ENCODE measurements at regions not wholly inside any gene's neighbourhood (a gene's known extent, or its start where the extent isn't known, plus 50 kb on each side); places are given as distances from the start of the nearest gene placed in this dataset.

GRCh38 chr12:62032870-62033269 is 227.3 kb upstream of the USP15 start:
- Histone ChIP-seq H3K9me1 (ENCODE audit: control insufficient read depth, insufficient read depth, low read length) (no peaks in the 10 kb centered on the region), H3K9me3 (replicated peaks; ENCODE audit: control insufficient read depth, insufficient read depth, low read depth, low read length) (no peaks in the 10 kb centered on the region), H3K79me2 (ENCODE audit: control insufficient read depth, insufficient read depth, low read length) (no peaks in the 10 kb centered on the region), H3K4me2 (ENCODE audit: insufficient read depth, low read length) (no peak overlapping the region), H2AFZ (ENCODE audit: low read depth, low read length) (no peak overlapping the region), H3K4me3 (no peak overlapping the region), H3K4me1 (replicated peaks in 1 of 2; ENCODE audit: control insufficient read depth in 2 of 2, insufficient read depth in 2 of 2, low read length in 2 of 2) (no peaks in the 10 kb centered on the region; a peak in 1 of 5 replicates), H3K36me3 (ENCODE audit: control insufficient read depth, insufficient read depth, low read length) (no peaks in the 10 kb centered on the region), H3K27ac (ENCODE audit: extremely low read depth, low read depth, low read length) (no peak overlapping the region), H3K9ac (ENCODE audit: insufficient read depth in 1 of 2, low read depth in 2 of 2, low read length in 2 of 2) (no peak overlapping the region), H3K27me3 (ENCODE audit: control insufficient read depth in 2 of 2, insufficient read depth in 2 of 2, low read length in 2 of 2) (no peaks in the 10 kb centered on the region), H4K20me1 (replicated peaks; ENCODE audit: control insufficient read depth, insufficient read depth, low read length) (no peaks in the 10 kb centered on the region; the same call in 1 of the 2 replicates)
- intact Hi-C loops (cut with micrococcal nuclease): no loop called here
- ATAC-seq (no peak), DNase-seq (ENCODE audit: extremely low read depth in 1 of 4, low spot score in 3 of 4) (no peak), FAIRE-seq (no peak)
- no peak for TF ChIP-seq SFPQ (IDR thresholded peaks at IDR 0.05; ENCODE audit: low read depth, low read length)
- TF ChIP-seq STAT6 (CRISPR knock-in tag; IDR thresholded peaks at IDR 0.05): no peak
- no peak for TF ChIP-seq CC2D1A (IDR thresholded peaks at IDR 0.05)
- no peak for TF ChIP-seq ZNF507 (tag; conservative IDR thresholded peaks at IDR 0.05)
- TF ChIP-seq ZNF316 (IDR thresholded peaks at IDR 0.05): no peak
- no peak for TF ChIP-seq ZNF121 (CRISPR knock-in tag; conservative IDR thresholded peaks at IDR 0.05)
- TF ChIP-seq STAT5A (IDR thresholded peaks at IDR 0.05; ENCODE audit: borderline replicate concordance, low read length): no peak
- BruUV-seq (replicated peaks): no TSS peak
- in situ Hi-C loops (cut with MboI): no loop called here
- POLR2A ChIA-PET: interaction anchor here (0.7 kb wide), 1 partner anchor 83 kb away, joined by 3 read pairs; no protein-coding TSS in a partner anchor
- CTCF ChIA-PET (ENCODE audit: low intra/inter-chr PET ratio): no interaction called here
- WGBS (ENCODE audit: insufficient coverage, low coverage, missing lambda C conversion rate): 3% methylated on average over 2 of the region's 2 CpGs

Measured in K562 (cell line).